Mucosa of stomach (tissue), 1 donor: ENCODE measurements at regions not wholly inside any gene's neighbourhood (a gene's known extent, or its start where the extent isn't known, plus 50 kb on each side); places are given as distances from the start of the nearest gene placed in this dataset.

ENCODE experiments used
- H3K27me3 ChIP-seq: one replicate; pipeline ENCODE4 v1.7.0; 2013; ENCODE audit warnings: mild to moderate bottlenecking, low read length; ENCODE audit not compliant: control insufficient read depth, insufficient read depth
- H3K36me3 ChIP-seq: one replicate; pipeline ENCODE4 v1.7.0; 2013; ENCODE audit warnings: low read length; ENCODE audit not compliant: control insufficient read depth, insufficient read depth
- H3K4me1 ChIP-seq: one replicate; pipeline ENCODE4 v1.7.0; 2013; ENCODE audit warnings: mild to moderate bottlenecking, low read length; ENCODE audit not compliant: control insufficient read depth, insufficient read depth
- H3K4me3 ChIP-seq: one replicate; pipeline ENCODE4 v1.7.0; 2013; ENCODE audit warnings: low read length
- H3K9ac ChIP-seq: one replicate; pipeline ENCODE4 v1.7.0; 2013; ENCODE audit warnings: mild to moderate bottlenecking, low read length, moderate library complexity
- H3K9me3 ChIP-seq: one replicate; pipeline ENCODE4 v1.7.0; 2013; ENCODE audit warnings: mild to moderate bottlenecking, low read length, moderate library complexity; ENCODE audit not compliant: control insufficient read depth
- donor health status: Pancreatic carcinoma.

GRCh38 chr13:22447132-22447886 lies 733.5 kb upstream of the SGCG start:
- Histone ChIP-seq H3K4me3 (no peak overlapping the region), H3K27me3 (no peaks in the 10 kb centered on the region), H3K9me3 (no peaks in the 10 kb centered on the region), H3K9ac (no peak overlapping the region), H3K4me1 (no peaks in the 10 kb centered on the region), H3K36me3 (no peaks in the 10 kb centered on the region)

- Histone ChIP-seq H3K4me3 (no peak overlapping the region), H3K36me3 (no peaks in the 10 kb centered on the region), H3K4me1 (no peaks in the 10 kb centered on the region), H3K9me3 (no peaks in the 10 kb centered on the region), H3K27me3 (no peaks in the 10 kb centered on the region), H3K9ac (no peak overlapping the region)
Observed at GRCh38 chr13:22449251-22449650, 731.5 kb upstream of the SGCG start.

- Histone ChIP-seq H3K36me3 (no peaks in the 10 kb centered on the region), H3K9ac (no peak overlapping the region), H3K9me3 (no peaks in the 10 kb centered on the region), H3K4me3 (no peak overlapping the region), H3K4me1 (no peaks in the 10 kb centered on the region), H3K27me3 (no peaks in the 10 kb centered on the region)
Observed at GRCh38 chr13:22451327-22451741, 729.4 kb upstream of the SGCG start.

GRCh38 chr13:22454586-22454985 lies 726.2 kb upstream of the SGCG start:
- no peaks in the 10 kb centered on the region for H3K36me3 ChIP-seq
- H3K9ac ChIP-seq = no peak overlapping the region
- no peaks in the 10 kb centered on the region for H3K9me3 ChIP-seq
- no peak overlapping the region for H3K4me3 ChIP-seq
- H3K27me3 ChIP-seq = no peaks in the 10 kb centered on the region
- H3K4me1 ChIP-seq = no peaks in the 10 kb centered on the region

- Histone ChIP-seq H3K9me3 (no peaks in the 10 kb centered on the region), H3K9ac (no peak overlapping the region), H3K36me3 (no peaks in the 10 kb centered on the region), H3K4me1 (no peaks in the 10 kb centered on the region), H3K4me3 (no peak overlapping the region), H3K27me3 (no peaks in the 10 kb centered on the region)
Observed at GRCh38 chr13:22455036-22455435, 725.7 kb upstream of the SGCG start.

- no peaks in the 10 kb centered on the region for H3K9me3 ChIP-seq
- no peaks in the 10 kb centered on the region for H3K4me1 ChIP-seq
- H3K9ac ChIP-seq = no peak overlapping the region
- no peaks in the 10 kb centered on the region for H3K27me3 ChIP-seq
- H3K4me3 ChIP-seq = no peak overlapping the region
- no peaks in the 10 kb centered on the region for H3K36me3 ChIP-seq
Observed at GRCh38 chr13:22461854-22462490, 718.8 kb upstream of the SGCG start.

- no peaks in the 10 kb centered on the region for H3K4me1 ChIP-seq
- H3K27me3 ChIP-seq = no peaks in the 10 kb centered on the region
- no peaks in the 10 kb centered on the region for H3K9me3 ChIP-seq
- H3K36me3 ChIP-seq = no peaks in the 10 kb centered on the region
- H3K9ac ChIP-seq = no peak overlapping the region
- H3K4me3 ChIP-seq = no peak overlapping the region
Observed at GRCh38 chr13:22463089-22463488, 717.7 kb upstream of the SGCG start.

- Histone ChIP-seq H3K4me3 (no peak overlapping the region), H3K4me1 (no peaks in the 10 kb centered on the region), H3K9ac (no peak overlapping the region), H3K9me3 (no peaks in the 10 kb centered on the region), H3K27me3 (no peaks in the 10 kb centered on the region), H3K36me3 (no peaks in the 10 kb centered on the region)
Observed at GRCh38 chr13:22468045-22468444, 712.7 kb upstream of the SGCG start.

GRCh38 chr13:22468824-22469223 lies 712.0 kb upstream of the SGCG start:
- Histone ChIP-seq H3K4me1 (no peaks in the 10 kb centered on the region), H3K27me3 (no peaks in the 10 kb centered on the region), H3K4me3 (no peak overlapping the region), H3K9me3 (no peaks in the 10 kb centered on the region), H3K36me3 (no peaks in the 10 kb centered on the region), H3K9ac (no peak overlapping the region)

- H3K9ac ChIP-seq = no peak overlapping the region
- H3K27me3 ChIP-seq = no peaks in the 10 kb centered on the region
- no peaks in the 10 kb centered on the region for H3K4me1 ChIP-seq
Observed at GRCh38 chr13:22469452-22469851, 711.3 kb upstream of the SGCG start.

GRCh38 chr13:22470075-22470474 lies 710.7 kb upstream of the SGCG start:
- Histone ChIP-seq H3K9ac (no peak overlapping the region), H3K36me3 (no peaks in the 10 kb centered on the region), H3K4me1 (no peaks in the 10 kb centered on the region), H3K9me3 (no peaks in the 10 kb centered on the region), H3K27me3 (no peaks in the 10 kb centered on the region), H3K4me3 (no peak overlapping the region)

More at GRCh38 chr13:22469452-22469851, 711.3 kb upstream of the SGCG start:
- H3K4me3 ChIP-seq = no peak overlapping the region
- no peaks in the 10 kb centered on the region for H3K9me3 ChIP-seq
- no peaks in the 10 kb centered on the region for H3K36me3 ChIP-seq

GRCh38 chr13:22482496-22483000 lies 698.2 kb upstream of the SGCG start:
- Histone ChIP-seq H3K9me3 (no peaks in the 10 kb centered on the region), H3K27me3 (no peaks in the 10 kb centered on the region), H3K4me1 (no peaks in the 10 kb centered on the region), H3K36me3 (no peaks in the 10 kb centered on the region), H3K9ac (no peak overlapping the region), H3K4me3 (no peak overlapping the region)
